ENCODE measurements at regions not wholly inside any gene's neighbourhood (a gene's known extent, or its start where the extent isn't known, plus 50 kb on each side); places are given as distances from the start of the nearest gene placed in this dataset.

- Histone ChIP-seq H3K4me1 (no peaks in the 10 kb centered on the region), H3K27me3 (no peaks in the 10 kb centered on the region), H3K4me3 (no peak overlapping the region), H3K9me3 (peaks cover 0 to 17% (median 14%) of the 10 kb centered on the region in 4 donors), H3K36me3 (no peaks in the 10 kb centered on the region), H3K27ac (no peak overlapping the region)
- DNase-seq: no peak
- no peak for TF ChIP-seq CTCF (IDR thresholded peaks at IDR 0.05)
- no peak for TF ChIP-seq POLR2A (IDR thresholded peaks at IDR 0.05)
- TF ChIP-seq EP300 (IDR thresholded peaks at IDR 0.05): no peak
- TF ChIP-seq POLR2AphosphoS5 (IDR thresholded peaks at IDR 0.05): no peak
- WGBS, 5 donors: 78 to 89% (median 82%) methylated on average over 1 of the region's 1 CpG
- intact Hi-C loops (cut with DNase I; ENCODE audit: low total_unique reads): no loop called here
Measured at GRCh38 chr12:97957109-97957508, 494.5 kb downstream of the RMST start.

DNA sequence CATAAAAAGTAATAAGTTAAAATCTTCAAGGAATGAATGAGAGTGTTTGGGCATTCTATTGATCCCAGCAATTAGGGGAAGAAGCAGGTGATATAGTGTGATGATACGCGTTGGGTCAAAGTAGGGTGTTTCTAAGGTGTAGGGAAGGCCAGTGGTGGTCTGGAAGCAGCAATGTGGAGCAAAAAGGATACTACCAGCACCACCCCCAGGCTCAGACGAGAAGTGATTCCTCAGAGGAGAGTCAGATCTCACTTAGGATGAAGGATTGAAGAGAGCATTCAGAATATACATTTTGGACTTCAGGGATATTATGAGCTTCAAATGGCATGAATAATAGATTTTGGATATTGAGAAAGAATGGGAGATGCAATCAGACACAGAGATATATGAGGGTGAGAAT is 497.6 kb downstream of the RMST start:
- DNase-seq: no peak
- WGBS, 5 donors: 70 to 86% (median 74%) methylated on average over 3 of the region's 3 CpGs
- intact Hi-C loops (cut with DNase I; ENCODE audit: low total_unique reads): no loop called here

DNA sequence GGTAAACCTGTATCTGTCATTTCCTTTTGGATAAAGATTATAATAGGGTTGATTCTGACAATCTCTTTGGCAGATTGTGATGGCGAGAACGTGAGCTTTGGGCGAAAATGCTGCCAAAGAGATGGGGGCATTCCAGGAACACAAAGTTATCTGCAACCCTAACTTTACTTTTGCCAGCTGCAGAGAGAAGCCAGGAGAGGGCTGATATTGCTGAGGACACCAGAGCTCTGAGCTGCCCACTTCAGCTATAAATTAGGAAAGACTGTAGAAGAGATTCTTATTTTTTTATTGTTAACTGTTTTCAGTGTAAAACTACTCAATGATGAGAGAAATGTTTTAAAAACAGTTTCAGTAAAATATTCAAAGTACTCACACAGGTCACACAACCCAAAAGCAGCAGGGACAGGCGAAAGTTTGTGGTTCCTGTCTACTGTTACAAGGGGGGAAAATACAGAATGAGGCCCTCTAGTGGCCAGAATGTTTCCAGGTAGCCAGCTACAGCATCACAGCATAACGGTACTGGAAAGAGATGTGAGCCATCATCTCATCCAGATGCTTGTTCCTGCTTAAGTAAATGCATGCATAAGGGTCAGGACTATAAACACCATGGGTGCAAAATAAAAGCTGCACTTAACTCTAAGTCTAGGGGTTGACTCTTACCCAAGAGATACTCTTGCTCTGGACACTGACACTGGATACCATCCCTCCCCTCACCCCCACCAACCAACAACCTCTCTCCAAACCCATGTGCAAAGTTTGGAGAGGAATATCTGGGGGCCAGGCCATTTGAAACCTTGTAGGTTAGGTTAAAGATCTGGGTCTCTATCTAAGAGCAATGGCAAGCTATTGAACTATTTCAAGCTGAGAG is 498.4 kb downstream of the RMST start:
- Histone ChIP-seq H3K4me3 (no peak overlapping the region), H3K9me3 (peaks cover 0 to 17% (median 14%) of the 10 kb centered on the region in 4 donors), H3K36me3 (no peaks in the 10 kb centered on the region), H3K27ac (no peak overlapping the region), H3K4me1 (no peaks in the 10 kb centered on the region), H3K27me3 (no peaks in the 10 kb centered on the region)
- TF ChIP-seq POLR2AphosphoS5 (IDR thresholded peaks at IDR 0.05) (no peak), CTCF (IDR thresholded peaks at IDR 0.05) (peak in 5 of 7 experiments; percentile 17 to 56 (median 44))
- 41 to 68% (median 47%) methylated on average over 5 of the region's 5 CpGs for WGBS, 5 donors
- DNase-seq: peak; percentile 28 to 46
- intact Hi-C loops (cut with DNase I; ENCODE audit: low total_unique reads): no loop called here

More for the DNA sequence above, 497.6 kb downstream of the RMST start:
- H3K9me3 ChIP-seq: peaks cover 0 to 17% (median 14%) of the 10 kb centered on the region in 4 donors
- no peaks in the 10 kb centered on the region for H3K27me3 ChIP-seq
- TF ChIP-seq CTCF (IDR thresholded peaks at IDR 0.05) (no peak), POLR2A (IDR thresholded peaks at IDR 0.05) (no peak), EP300 (IDR thresholded peaks at IDR 0.05) (no peak), POLR2AphosphoS5 (IDR thresholded peaks at IDR 0.05) (no peak)
- H3K4me3 ChIP-seq: no peak overlapping the region
- no peak overlapping the region for H3K27ac ChIP-seq
- no peaks in the 10 kb centered on the region for H3K36me3 ChIP-seq
- no peaks in the 10 kb centered on the region for H3K4me1 ChIP-seq

GRCh38 chr12:97967831-97968230 is 505.2 kb downstream of the RMST start:
- no peaks in the 10 kb centered on the region for H3K4me1 ChIP-seq
- no peak for TF ChIP-seq EP300 (IDR thresholded peaks at IDR 0.05)
- TF ChIP-seq POLR2A (IDR thresholded peaks at IDR 0.05): no peak
- TF ChIP-seq CTCF (IDR thresholded peaks at IDR 0.05): no peak
- TF ChIP-seq POLR2AphosphoS5 (IDR thresholded peaks at IDR 0.05): no peak
- no peak overlapping the region for H3K27ac ChIP-seq

More at GRCh38 chr12:97967831-97968230, 505.2 kb downstream of the RMST start:
- no peaks in the 10 kb centered on the region for H3K36me3 ChIP-seq
- H3K9me3 ChIP-seq: no peaks in the 10 kb centered on the region
- intact Hi-C loops (cut with DNase I; ENCODE audit: low total_unique reads): no loop called here
- no peaks in the 10 kb centered on the region for H3K27me3 ChIP-seq
- H3K4me3 ChIP-seq: no peak overlapping the region
- WGBS, 5 donors: 46 to 61% (median 54%) methylated on average over 2 of the region's 2 CpGs
- DNase-seq: no peak

Measured in stomach (tissue), 8 donors.